NCI-H2196 (cell line): ENCODE measurements at regions not wholly inside any gene's neighbourhood (a gene's known extent, or its start where the extent isn't known, plus 50 kb on each side); places are given as distances from the start of the nearest gene placed in this dataset.

Source experiments
- DNase-seq: peaks from one replicate; lab custom pipeline; 2025; ENCODE audit not compliant: unreplicated experiment; lab: John Stamatoyannopoulos, UW

- DNase-seq = no peak
Observed at GRCh38 chr7:45511721-45512597, 62.2 kb upstream of the ADCY1 start.

- no peak for DNase-seq
Observed at GRCh38 chr7:45514944-45515343, 59.2 kb upstream of the ADCY1 start.

GRCh38 chr7:45515346-45515745, 58.8 kb upstream of the ADCY1 start:
- no peak for DNase-seq
